KMS-11 (cell line): ENCODE measurements at regions not wholly inside any gene's neighbourhood (a gene's known extent, or its start where the extent isn't known, plus 50 kb on each side); places are given as distances from the start of the nearest gene placed in this dataset.

Source experiments
- H2AFZ ChIP-seq: fragments of 200-600 bp; sonication (generic); 2 replicates; pipeline ENCODE4 v1.6.1; 2016; ENCODE audit warnings: antibody characterized with exemption, mixed run types, low read depth
- H3K27ac ChIP-seq: fragments of 200-600 bp; sonication (generic); 2 replicates; pipeline ENCODE4 v1.6.1; 2016; ENCODE audit warnings: mild to moderate bottlenecking, mixed run types
- H3K27me3 ChIP-seq: fragments of 200-600 bp; sonication (generic); 2 replicates; pipeline ENCODE4 v1.6.1; 2017; ENCODE audit warnings: mild to moderate bottlenecking, low read depth, mixed run types, moderate library complexity; ENCODE audit not compliant: insufficient read depth
- H3K36me3 ChIP-seq: fragments of 200-600 bp; sonication (generic); 2 replicates; pipeline ENCODE4 v1.6.1; 2017; ENCODE audit warnings: mild to moderate bottlenecking, mixed run types; ENCODE audit not compliant: insufficient read depth
- H3K4me1 ChIP-seq: fragments of 200-600 bp; sonication (generic); 2 replicates; pipeline ENCODE4 v1.6.1; 2016; ENCODE audit warnings: mild to moderate bottlenecking, low read depth, mixed run types; ENCODE audit not compliant: poor library complexity, severe bottlenecking
- H3K4me2 ChIP-seq: fragments of 200-600 bp; sonication (generic); 2 replicates; pipeline ENCODE4 v1.7.0; 2016; ENCODE audit warnings: mild to moderate bottlenecking, mixed run types
- H3K4me3 ChIP-seq: fragments of 200-600 bp; sonication (generic); IDR thresholded peaks from 2 replicates; pipeline ENCODE4 v1.6.1; 2017; ENCODE audit warnings: low read depth, low read length, mixed read lengths; ENCODE audit not compliant: insufficient read depth
- H3K79me2 ChIP-seq: fragments of 200-600 bp; sonication (generic); 2 replicates; pipeline ENCODE4 v1.6.1; 2016; ENCODE audit warnings: low read depth, mixed run types; ENCODE audit not compliant: insufficient read depth
- H3K9ac ChIP-seq: fragments of 200-600 bp; sonication (generic); 2 replicates; pipeline ENCODE4 v1.6.1; 2016; ENCODE audit warnings: mild to moderate bottlenecking, mixed run types
- H4K20me1 ChIP-seq: fragments of 200-600 bp; sonication (generic); 2 replicates; pipeline ENCODE4 v1.6.1; 2016; ENCODE audit warnings: mild to moderate bottlenecking, mixed run types; ENCODE audit not compliant: insufficient read depth
- TF ChIP-seq, protein P1 (sequence below): fragments of 200-600 bp; sonication (generic); conservative IDR thresholded peaks from 2 replicates; pipeline ENCODE4 v1.6.1; 2017; ENCODE audit warnings: low read depth, mild to moderate bottlenecking, antibody characterized with exemption, low read length, moderate library complexity, mixed read lengths

DNA sequence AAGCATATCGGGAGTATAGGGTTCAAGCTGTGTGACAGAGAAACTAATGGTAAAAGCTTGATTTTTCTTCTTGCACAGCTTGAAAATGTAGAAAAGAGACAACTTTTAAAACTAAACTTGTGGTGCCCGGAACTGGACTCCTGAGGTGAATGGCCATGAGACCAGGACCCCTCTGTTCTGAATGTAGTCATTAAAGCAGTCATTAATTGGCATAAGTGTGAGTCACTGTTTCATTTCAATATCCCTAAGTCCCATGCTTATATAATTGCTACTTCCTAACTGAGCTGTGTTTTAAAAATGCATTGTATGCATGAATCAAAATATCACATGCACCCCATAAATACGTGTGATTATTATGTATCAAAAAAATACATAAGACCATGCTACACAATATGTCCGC is 463.1 kb upstream of the DYNLRB2 start:
- Histone ChIP-seq H3K4me1 (no peaks in the 10 kb centered on the region), H3K9ac (no peak overlapping the region), H3K27ac (no peak overlapping the region), H3K36me3 (no peaks in the 10 kb centered on the region), H3K4me2 (no peak overlapping the region), H3K4me3 (no peak overlapping the region), H3K79me2 (no peaks in the 10 kb centered on the region), H4K20me1 (no peaks in the 10 kb centered on the region), H2AFZ (no peak overlapping the region), H3K27me3 (no peaks in the 10 kb centered on the region)
- TF ChIP-seq, protein P1, sequence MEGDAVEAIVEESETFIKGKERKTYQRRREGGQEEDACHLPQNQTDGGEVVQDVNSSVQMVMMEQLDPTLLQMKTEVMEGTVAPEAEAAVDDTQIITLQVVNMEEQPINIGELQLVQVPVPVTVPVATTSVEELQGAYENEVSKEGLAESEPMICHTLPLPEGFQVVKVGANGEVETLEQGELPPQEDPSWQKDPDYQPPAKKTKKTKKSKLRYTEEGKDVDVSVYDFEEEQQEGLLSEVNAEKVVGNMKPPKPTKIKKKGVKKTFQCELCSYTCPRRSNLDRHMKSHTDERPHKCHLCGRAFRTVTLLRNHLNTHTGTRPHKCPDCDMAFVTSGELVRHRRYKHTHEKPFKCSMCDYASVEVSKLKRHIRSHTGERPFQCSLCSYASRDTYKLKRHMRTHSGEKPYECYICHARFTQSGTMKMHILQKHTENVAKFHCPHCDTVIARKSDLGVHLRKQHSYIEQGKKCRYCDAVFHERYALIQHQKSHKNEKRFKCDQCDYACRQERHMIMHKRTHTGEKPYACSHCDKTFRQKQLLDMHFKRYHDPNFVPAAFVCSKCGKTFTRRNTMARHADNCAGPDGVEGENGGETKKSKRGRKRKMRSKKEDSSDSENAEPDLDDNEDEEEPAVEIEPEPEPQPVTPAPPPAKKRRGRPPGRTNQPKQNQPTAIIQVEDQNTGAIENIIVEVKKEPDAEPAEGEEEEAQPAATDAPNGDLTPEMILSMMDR = no peak

DNA sequence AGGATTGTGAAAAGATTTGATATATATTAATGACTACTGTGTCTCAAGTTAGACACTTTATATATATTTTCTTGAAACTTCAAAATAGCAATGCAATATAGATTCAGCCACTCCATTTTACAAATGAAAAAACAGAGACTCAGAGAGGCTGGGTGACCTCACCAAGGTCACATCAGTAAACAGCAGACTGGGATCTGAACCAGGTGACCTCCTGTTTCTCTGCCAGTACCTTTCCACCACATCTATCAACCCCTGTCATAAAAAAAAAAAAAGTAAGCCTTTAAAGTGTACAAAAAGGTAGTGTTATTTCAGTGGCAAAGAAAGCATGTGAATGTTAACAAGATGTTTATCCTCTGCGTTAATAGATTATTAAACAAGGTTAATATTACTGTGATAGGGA is 466.5 kb upstream of the DYNLRB2 start:
- Histone ChIP-seq H3K79me2 (no peaks in the 10 kb centered on the region), H3K9ac (no peak overlapping the region), H3K4me3 (no peak overlapping the region), H2AFZ (no peak overlapping the region), H3K27ac (no peak overlapping the region), H4K20me1 (no peaks in the 10 kb centered on the region), H3K4me2 (no peak overlapping the region), H3K4me1 (no peaks in the 10 kb centered on the region), H3K36me3 (no peaks in the 10 kb centered on the region), H3K27me3 (no peaks in the 10 kb centered on the region)
- TF ChIP-seq, protein P1 = no peak

DNA sequence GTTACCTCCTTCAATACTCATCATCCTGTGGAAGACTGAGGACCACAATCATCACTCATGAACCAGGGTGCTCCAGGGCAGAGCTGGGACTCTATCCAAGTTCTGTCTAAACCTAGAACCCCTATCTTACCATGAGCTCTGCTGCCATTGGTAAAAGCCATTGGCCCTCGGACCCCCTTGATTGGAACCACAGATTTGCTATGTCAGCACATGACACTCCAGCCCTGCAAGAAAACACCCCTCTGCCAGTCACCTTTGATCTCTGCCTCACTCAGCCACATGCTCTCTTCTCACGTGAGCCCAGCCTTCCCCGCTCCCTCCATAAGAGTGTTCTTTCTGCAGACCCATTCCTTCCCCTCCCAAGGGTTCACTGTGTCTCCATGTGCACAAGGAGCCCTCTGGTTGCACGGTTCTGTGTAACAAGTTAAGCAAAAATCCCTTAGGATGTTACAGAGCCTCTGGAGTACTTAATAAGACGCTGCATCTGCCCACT is 468.8 kb upstream of the DYNLRB2 start:
- no peaks in the 10 kb centered on the region for H3K36me3 ChIP-seq
- H3K27ac ChIP-seq = no peak overlapping the region
- H4K20me1 ChIP-seq = no peaks in the 10 kb centered on the region
- H2AFZ ChIP-seq = no peak overlapping the region
- H3K4me2 ChIP-seq = no peak overlapping the region
- H3K79me2 ChIP-seq = no peaks in the 10 kb centered on the region
- no peaks in the 10 kb centered on the region for H3K4me1 ChIP-seq
- no peak overlapping the region for H3K4me3 ChIP-seq
- H3K27me3 ChIP-seq = no peaks in the 10 kb centered on the region
- TF ChIP-seq, protein P1 = no peak
- no peak overlapping the region for H3K9ac ChIP-seq

DNA sequence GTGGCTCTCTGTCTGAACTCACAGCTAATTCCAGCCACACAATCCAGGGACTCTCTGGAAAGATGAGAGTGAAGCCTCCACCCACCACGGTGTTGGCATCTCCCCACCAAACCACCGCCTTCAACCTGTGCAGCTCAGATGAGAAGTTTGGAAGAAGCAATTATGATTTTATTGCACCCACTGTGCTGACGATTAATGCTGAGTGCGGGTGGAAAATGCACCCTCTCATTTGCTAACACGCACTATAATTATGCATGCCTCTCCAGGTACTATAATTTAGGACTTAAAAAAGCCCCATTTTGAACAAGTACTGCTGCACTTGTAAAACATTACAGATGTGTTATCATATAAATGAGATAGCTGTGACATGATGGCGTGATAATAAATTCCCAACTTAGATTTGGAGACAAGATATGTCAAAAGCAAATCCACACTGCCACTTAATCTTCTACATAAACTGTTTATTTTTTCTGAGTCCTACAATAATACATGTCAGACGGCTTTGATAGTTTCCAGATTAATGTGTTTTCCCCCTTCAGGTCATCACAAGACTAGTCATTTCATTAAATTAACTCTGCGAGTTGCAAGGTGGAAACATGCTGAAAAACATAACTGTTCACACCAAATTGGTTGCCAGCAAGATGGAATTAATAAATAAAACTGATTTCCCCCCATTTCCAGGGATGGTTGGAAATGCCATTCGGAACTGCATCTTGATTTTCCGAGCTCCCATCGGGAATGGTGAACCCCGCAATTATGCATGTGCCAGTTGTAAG is 466.5 kb upstream of the MAF start:
- Histone ChIP-seq H3K4me3 (no peak overlapping the region), H3K27me3 (no peaks in the 10 kb centered on the region), H3K27ac (no peak overlapping the region), H3K36me3 (no peaks in the 10 kb centered on the region), H3K9ac (no peak overlapping the region), H3K4me1 (peaks cover 21% of the 10 kb centered on the region), H3K79me2 (no peaks in the 10 kb centered on the region), H3K4me2 (no peak overlapping the region), H4K20me1 (no peaks in the 10 kb centered on the region), H2AFZ (no peak overlapping the region)
- TF ChIP-seq, protein P1 = no peak
